Bronchial epithelial cell (primary cell): ENCODE measurements at regions not wholly inside any gene's neighbourhood (a gene's known extent, or its start where the extent isn't known, plus 50 kb on each side); places are given as distances from the start of the nearest gene placed in this dataset.

Experiments
- DNase-seq: peaks from one replicate; pipeline ENCODE4 v3.0.0-alpha.2; 2010; ENCODE audit warnings: low read depth
- FAIRE-seq: peaks from 2 replicates; lab custom pipeline; 2011; peaks lifted over from hg19 to GRCh38; lab: Jason Lieb, UNC
- H3K27me3 ChIP-seq: 2 replicates; pipeline ENCODE4 v1.5.1; 2011; ENCODE audit warnings: low read length; ENCODE audit not compliant: control insufficient read depth, insufficient read depth
- H3K36me3 ChIP-seq: 2 replicates; pipeline ENCODE4 v1.5.1; 2011; ENCODE audit warnings: low read length; ENCODE audit not compliant: control insufficient read depth, insufficient read depth
- H3K4me3 ChIP-seq: 2 replicates; pipeline ENCODE4 v1.5.1; 2011; ENCODE audit warnings: mild to moderate bottlenecking, low read depth, low read length, control low read depth
- TF ChIP-seq, protein P1 (sequence below): IDR thresholded peaks from 2 replicates; pipeline ENCODE4 v1.5.1; 2011; ENCODE audit warnings: mild to moderate bottlenecking, moderate library complexity, low read length, control low read depth, inconsistent platforms; ENCODE audit not compliant: insufficient read depth, severe bottlenecking

DNA sequence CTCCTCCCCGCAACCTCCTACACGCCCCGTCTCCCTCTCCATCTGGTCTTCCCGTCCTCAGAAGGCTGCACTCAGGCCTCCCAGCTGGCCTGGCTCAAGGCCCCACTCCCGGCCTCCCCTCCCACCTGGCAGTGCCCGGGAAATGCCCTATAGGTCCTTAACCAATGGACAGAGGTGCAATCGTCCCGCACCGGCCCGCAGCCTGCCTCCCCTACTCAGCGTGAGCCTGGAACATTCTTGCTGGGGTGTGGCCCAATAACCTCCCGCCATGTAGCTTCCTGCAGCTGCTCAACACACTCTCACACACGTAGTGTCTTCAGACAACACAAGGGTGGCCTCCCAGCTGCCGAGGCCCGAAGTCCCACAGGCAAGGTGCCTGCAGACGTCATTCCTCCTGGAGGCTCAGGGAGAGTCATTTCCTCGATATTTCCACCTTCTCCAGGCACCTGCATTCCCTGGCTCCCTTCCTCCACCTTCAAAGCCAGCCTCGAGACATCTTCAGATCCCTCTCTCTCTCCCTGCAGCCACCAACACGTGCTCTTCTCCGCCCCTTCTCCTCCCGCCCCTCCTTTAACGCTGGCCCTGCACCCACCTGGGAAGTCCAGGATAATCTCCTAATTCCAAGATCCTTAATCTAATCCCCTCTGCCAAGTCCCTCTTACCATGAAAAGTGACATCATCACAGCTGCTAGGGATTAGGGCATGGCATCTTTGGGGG, 56.2 kb downstream of the ADRA2C start:
- Histone ChIP-seq H3K36me3 (no peaks in the 10 kb centered on the region), H3K4me3 (no peak overlapping the region), H3K27me3 (no peaks in the 10 kb centered on the region)
- TF ChIP-seq, protein P1, sequence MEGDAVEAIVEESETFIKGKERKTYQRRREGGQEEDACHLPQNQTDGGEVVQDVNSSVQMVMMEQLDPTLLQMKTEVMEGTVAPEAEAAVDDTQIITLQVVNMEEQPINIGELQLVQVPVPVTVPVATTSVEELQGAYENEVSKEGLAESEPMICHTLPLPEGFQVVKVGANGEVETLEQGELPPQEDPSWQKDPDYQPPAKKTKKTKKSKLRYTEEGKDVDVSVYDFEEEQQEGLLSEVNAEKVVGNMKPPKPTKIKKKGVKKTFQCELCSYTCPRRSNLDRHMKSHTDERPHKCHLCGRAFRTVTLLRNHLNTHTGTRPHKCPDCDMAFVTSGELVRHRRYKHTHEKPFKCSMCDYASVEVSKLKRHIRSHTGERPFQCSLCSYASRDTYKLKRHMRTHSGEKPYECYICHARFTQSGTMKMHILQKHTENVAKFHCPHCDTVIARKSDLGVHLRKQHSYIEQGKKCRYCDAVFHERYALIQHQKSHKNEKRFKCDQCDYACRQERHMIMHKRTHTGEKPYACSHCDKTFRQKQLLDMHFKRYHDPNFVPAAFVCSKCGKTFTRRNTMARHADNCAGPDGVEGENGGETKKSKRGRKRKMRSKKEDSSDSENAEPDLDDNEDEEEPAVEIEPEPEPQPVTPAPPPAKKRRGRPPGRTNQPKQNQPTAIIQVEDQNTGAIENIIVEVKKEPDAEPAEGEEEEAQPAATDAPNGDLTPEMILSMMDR = no peak
- DNase-seq (no peak), FAIRE-seq (no peak)

DNA sequence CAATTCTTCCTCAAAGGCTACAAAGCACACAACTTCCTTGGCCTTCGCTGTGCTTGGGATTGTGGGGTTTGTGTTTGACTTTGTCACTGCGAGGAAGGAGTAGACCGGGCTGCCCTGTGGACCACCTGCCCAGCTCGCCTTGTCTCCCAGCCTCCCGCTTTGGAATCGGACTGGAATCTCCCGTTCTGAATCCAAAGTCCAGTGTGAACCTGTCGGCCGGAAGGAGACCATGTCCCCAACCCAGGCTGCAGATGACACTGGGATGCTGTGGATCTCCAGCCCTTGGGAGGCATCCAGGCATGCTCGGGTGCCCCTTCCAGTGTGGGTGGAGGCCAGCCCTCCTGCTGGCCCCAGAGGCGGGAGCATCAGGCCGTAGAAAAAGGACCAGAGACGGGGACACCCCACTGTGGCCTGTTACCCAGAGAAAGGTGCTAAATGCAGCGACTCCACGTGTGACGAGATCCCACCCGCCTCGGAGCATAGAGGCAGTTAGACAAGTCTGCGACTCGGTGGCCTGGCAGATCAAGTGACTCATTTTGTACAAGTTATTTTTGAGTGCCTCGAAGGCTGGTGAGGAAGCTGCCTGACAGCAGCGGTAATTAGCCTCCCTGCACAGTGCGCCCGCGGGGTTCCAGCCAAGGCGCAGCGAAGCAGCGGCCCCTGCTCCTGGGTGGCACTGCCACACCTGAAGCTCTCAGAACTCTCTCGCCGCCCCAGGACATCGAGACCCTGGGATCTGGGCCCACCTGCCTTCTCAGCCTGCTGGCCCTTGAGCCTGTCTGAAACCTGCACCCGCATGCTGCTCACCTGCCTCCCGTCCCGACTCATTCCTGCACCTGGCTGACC, 57.5 kb downstream of the ADRA2C start:
- DNase-seq (no peak), FAIRE-seq (no peak)
- no peak overlapping the region for H3K4me3 ChIP-seq
- TF ChIP-seq, protein P1 = no peak
- no peaks in the 10 kb centered on the region for H3K27me3 ChIP-seq
- no peaks in the 10 kb centered on the region for H3K36me3 ChIP-seq

DNA sequence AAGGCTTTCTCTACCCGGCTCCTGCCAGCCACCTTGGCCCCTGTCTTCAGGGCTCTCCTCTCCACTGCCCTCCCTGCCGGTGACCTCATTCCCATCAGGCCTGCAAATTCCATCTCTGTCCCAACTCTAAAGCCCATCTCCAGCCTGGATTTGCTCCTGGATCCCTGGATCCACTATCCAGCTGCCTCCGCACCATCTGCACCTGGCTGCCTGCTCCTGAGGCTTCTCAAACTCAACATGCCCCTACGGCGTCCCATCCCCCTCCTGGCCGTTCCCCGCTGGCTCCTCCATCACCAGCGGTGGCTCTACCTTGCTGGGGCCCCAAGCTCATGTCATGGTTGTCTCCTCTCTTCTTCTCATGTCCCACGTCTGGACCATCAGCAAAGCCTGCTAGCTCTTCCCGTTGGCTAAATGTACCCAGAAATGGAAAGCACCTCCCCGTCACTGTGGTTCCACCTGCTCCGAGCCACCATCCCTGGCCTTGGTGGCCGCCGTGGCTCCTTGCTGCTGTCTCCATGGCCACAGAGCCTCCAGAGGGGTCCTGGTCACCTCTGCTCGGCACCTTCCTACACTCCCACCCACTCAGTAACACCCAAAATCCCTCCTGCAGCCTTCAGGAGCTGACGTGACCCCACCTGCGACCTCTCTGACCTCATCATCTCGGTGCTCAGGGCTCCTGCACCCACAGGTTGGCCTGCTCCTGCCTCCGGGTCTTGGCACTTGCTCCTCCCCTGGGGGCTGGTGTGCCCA, 58.5 kb downstream of the ADRA2C start:
- TF ChIP-seq, protein P1 = no peak
- no peak overlapping the region for H3K4me3 ChIP-seq

DNA sequence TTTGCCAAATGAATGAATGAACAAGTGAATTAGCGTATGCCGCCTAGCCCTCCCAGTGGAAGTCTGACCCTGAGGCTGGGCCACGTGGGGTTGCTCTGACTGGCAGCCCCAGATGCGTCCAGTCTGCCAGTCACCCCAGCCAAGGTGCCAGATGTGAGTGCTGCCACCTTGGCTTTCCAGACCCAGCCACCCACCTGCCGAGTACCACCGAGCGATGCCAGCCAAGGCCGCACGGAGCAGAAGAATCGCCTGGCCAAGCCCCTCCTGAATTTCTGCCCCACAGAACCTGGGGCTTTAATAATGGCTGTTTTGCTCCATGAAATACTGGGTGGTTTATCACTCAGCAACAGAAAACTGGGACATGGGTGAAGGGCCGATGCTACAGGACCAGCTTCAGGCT, 59.3 kb downstream of the ADRA2C start:
- Histone ChIP-seq H3K4me3 (no peak overlapping the region), H3K27me3 (no peaks in the 10 kb centered on the region), H3K36me3 (no peaks in the 10 kb centered on the region)
- DNase-seq = no peak
- TF ChIP-seq, protein P1 = no peak
- FAIRE-seq = no peak

More for the DNA sequence above, 58.5 kb downstream of the ADRA2C start:
- H3K27me3 ChIP-seq = no peaks in the 10 kb centered on the region
- DNase-seq (no peak), FAIRE-seq (no peak)
- no peaks in the 10 kb centered on the region for H3K36me3 ChIP-seq

GRCh38 chr4:3826247-3827172, 60.3 kb downstream of the ADRA2C start:
- DNase-seq (no peak), FAIRE-seq (no peak)
- TF ChIP-seq, protein P1 = no peak
- Histone ChIP-seq H3K27me3 (no peaks in the 10 kb centered on the region), H3K4me3 (no peak overlapping the region), H3K36me3 (no peaks in the 10 kb centered on the region)
